GM12874 (cell line): ENCODE measurements at regions not wholly inside any gene's neighbourhood (a gene's known extent, or its start where the extent isn't known, plus 50 kb on each side); places are given as distances from the start of the nearest gene placed in this dataset.

ENCODE experiments used
- CTCF ChIP-seq: IDR thresholded peaks from 2 replicates; pipeline ENCODE4 v1.5.1; 2011; ENCODE audit warnings: low read depth, mild to moderate bottlenecking, control low read depth, low read length, moderate library complexity; ENCODE audit not compliant: insufficient read depth

- no peak for TF ChIP-seq CTCF
Observed at GRCh38 chr6:104357928-104358327, 501.8 kb downstream of the HACE1 start.

GRCh38 chr6:104356197-104356596 is 503.5 kb downstream of the HACE1 start:
- no peak for TF ChIP-seq CTCF

GRCh38 chr6:104349191-104349590 is 510.5 kb downstream of the HACE1 start:
- TF ChIP-seq CTCF = no peak

GRCh38 chr6:104344223-104344622 is 515.5 kb downstream of the HACE1 start:
- TF ChIP-seq CTCF = no peak

- TF ChIP-seq CTCF = no peak
Observed at GRCh38 chr6:104332364-104332763, 527.4 kb downstream of the HACE1 start.

- no peak for TF ChIP-seq CTCF
Observed at GRCh38 chr6:104326173-104327001, 533.3 kb downstream of the HACE1 start.

GRCh38 chr6:104325341-104326172 is 534.2 kb downstream of the HACE1 start:
- TF ChIP-seq CTCF = peak; percentile 50; the same call in 1 of the 2 replicates
